PFSK-1 (cell line): ENCODE measurements at regions not wholly inside any gene's neighbourhood (a gene's known extent, or its start where the extent isn't known, plus 50 kb on each side); places are given as distances from the start of the nearest gene placed in this dataset.

ENCODE experiments used
- FOXP2 ChIP-seq: optimal IDR thresholded peaks from 2 replicates; pipeline ENCODE3; 2011; ENCODE audit warnings: borderline replicate concordance, control low read depth, inconsistent platforms; ENCODE audit not compliant: insufficient read depth; ENCODE audit errors: extremely low read length, extremely low read depth
- POLR2AphosphoS5 ChIP-seq: IDR thresholded peaks from 2 replicates; pipeline ENCODE4 v1.6.1; 2012; ENCODE audit warnings: low read depth, mild to moderate bottlenecking, control low read depth, low read length, moderate library complexity
- SIN3A ChIP-seq: IDR thresholded peaks from 2 replicates; pipeline ENCODE4 v1.6.1; 2012; ENCODE audit warnings: mild to moderate bottlenecking, low read length, moderate library complexity, borderline replicate concordance; ENCODE audit not compliant: insufficient read depth
- TAF1 ChIP-seq: IDR thresholded peaks from 2 replicates; pipeline ENCODE4 v1.6.1; 2012; ENCODE audit warnings: low read length, control low read depth, borderline replicate concordance; ENCODE audit not compliant: insufficient read depth
- TF ChIP-seq, protein P1 (sequence below), 2 experiments: IDR thresholded peaks; 2 replicates each; pipeline versions ENCODE4 v1.6.1 to v1.8.0; 2011 to 2012; ENCODE audit warnings: low read depth in 2 of 2, low read length in 2 of 2, control low read depth in 1 of 2, inconsistent platforms in 1 of 2, mild to moderate bottlenecking in 1 of 2, moderate library complexity in 1 of 2; ENCODE audit not compliant: insufficient read depth in 1 of 2

DNA sequence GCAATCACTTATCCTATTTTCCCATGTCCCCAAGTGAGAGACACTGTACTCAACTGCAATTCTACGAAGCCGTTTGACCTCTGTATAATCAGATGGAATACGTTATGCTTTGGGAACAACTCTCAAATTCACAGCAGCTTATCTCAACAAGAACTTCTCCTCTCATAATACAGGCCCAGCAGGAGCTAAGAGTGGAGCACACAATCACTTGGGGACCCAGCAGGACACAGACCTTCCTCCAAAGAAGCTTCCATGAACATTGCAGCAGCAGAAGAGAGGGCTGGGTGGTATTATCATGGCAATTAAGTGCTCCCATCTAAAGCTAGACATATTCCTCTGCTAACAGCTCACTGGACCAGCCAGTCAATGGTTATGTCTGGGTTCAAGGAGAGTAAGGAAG lies 428.3 kb upstream of the MIR17HG start:
- TF ChIP-seq, protein P1, sequence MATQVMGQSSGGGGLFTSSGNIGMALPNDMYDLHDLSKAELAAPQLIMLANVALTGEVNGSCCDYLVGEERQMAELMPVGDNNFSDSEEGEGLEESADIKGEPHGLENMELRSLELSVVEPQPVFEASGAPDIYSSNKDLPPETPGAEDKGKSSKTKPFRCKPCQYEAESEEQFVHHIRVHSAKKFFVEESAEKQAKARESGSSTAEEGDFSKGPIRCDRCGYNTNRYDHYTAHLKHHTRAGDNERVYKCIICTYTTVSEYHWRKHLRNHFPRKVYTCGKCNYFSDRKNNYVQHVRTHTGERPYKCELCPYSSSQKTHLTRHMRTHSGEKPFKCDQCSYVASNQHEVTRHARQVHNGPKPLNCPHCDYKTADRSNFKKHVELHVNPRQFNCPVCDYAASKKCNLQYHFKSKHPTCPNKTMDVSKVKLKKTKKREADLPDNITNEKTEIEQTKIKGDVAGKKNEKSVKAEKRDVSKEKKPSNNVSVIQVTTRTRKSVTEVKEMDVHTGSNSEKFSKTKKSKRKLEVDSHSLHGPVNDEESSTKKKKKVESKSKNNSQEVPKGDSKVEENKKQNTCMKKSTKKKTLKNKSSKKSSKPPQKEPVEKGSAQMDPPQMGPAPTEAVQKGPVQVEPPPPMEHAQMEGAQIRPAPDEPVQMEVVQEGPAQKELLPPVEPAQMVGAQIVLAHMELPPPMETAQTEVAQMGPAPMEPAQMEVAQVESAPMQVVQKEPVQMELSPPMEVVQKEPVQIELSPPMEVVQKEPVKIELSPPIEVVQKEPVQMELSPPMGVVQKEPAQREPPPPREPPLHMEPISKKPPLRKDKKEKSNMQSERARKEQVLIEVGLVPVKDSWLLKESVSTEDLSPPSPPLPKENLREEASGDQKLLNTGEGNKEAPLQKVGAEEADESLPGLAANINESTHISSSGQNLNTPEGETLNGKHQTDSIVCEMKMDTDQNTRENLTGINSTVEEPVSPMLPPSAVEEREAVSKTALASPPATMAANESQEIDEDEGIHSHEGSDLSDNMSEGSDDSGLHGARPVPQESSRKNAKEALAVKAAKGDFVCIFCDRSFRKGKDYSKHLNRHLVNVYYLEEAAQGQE (IDR thresholded peaks at IDR 0.05; ENCODE audit: insufficient read depth in 1 of 2, low read depth in 2 of 2, low read length in 2 of 2) = no peak
- TF ChIP-seq POLR2AphosphoS5 = no peak
- no peak for TF ChIP-seq TAF1

DNA sequence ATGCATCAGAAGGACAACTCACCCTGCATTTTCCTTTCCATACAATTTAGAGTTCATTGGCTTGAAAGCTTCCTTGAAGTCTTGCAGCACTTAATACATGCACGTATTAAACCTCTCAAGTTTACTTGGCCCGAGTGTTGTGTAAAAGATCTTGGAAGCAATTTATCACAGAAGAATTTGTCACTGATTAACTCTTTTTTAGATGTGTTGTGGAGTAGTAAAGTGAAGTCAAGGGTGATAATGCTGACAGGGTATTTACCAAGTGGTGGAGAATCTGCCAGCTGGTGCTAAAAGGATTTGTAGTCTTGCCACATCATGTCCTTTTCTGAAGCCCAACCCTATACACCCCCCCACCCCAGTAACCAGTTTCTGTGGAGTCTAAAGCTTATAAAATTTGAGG lies 421.0 kb upstream of the MIR17HG start:
- TF ChIP-seq TAF1 = no peak
- TF ChIP-seq, protein P1 (IDR thresholded peaks at IDR 0.05; ENCODE audit: insufficient read depth in 1 of 2, low read depth in 2 of 2, low read length in 2 of 2) = no peak
- TF ChIP-seq POLR2AphosphoS5 = no peak
- no peak for TF ChIP-seq SIN3A
- TF ChIP-seq FOXP2 = no peak

DNA sequence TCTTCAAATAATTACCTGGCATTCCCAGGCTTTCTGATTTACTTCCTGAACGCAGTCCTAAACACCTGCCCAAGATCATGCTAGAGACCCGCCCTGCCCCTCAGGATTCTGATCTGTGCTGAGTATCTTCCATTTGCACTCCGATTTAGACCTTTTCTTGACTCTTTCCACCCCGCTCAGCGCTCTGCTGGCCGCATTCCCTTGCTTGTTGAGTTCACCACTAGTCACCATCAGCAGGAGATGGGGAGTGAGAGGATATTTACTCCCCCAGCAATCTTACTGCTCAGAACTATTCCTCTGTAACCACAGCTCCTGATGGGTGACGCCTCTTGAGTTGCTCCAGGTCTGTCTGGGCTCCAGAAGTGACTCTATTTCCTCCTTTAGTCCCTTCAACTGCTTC lies 419.4 kb upstream of the MIR17HG start:
- TF ChIP-seq, protein P1 (IDR thresholded peaks at IDR 0.05; ENCODE audit: insufficient read depth in 1 of 2, low read depth in 2 of 2, low read length in 2 of 2) = no peak
- no peak for TF ChIP-seq POLR2AphosphoS5
- TF ChIP-seq FOXP2 = no peak
- TF ChIP-seq SIN3A = no peak
- TF ChIP-seq TAF1 = no peak

DNA sequence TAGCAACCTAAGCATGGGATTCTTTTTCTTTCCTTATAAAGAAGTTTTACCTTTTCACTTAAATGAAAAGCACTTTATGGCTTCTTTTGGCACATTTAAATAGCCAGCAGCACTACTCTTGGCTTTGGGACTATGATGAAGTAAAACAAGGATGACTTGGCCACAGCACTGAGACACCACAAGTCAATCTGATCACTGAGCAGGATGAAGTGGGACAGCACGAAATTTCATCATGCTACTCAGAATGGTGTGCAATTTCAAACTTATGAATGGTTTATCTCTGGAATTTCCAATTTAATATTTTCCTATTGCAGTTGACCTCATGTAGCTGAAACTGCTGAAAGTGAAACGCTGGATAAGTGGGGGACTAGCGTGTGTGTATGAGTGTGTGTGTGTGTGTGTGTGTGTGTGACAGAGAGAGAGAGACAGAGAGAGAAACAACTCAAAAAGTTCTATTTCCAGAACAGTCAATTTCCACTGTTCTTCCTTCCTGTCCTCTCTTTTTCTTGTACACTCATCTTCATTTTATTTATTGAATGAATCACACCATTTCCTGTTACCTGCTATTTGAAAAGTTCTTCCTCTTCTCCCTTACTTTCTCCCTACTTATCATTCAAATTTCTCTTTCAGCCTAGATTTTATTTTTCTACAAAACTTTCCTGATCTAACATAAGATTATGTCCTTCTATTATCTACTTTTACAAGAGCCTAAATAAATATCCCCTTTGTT lies 414.2 kb upstream of the MIR17HG start:
- TF ChIP-seq, protein P1 (IDR thresholded peaks at IDR 0.05; ENCODE audit: insufficient read depth in 1 of 2, low read depth in 2 of 2, low read length in 2 of 2) = no peak
- TF ChIP-seq POLR2AphosphoS5 (no peak), FOXP2 (no peak), TAF1 (no peak), SIN3A (no peak)

DNA sequence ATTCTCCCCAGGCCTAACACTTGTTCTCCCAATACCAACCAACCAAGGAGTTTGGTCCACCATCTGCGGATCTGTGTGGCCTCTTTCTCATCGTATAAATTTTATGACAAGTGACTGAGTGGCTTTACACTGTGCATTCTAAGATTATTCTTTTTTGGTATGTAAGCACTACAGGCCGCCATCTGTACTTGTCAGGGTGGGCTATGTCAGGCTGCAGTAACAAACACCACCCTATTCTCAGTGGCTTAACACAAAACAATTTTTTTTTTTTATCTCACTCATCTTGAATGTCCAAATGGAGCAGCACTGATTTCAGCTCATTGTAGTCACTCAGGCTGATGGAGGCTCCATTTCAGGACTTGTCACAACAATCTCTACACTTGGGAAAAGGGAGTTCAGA lies 412.7 kb upstream of the MIR17HG start:
- TF ChIP-seq SIN3A (no peak), TAF1 (no peak), POLR2AphosphoS5 (no peak), FOXP2 (no peak)
- TF ChIP-seq, protein P1 (IDR thresholded peaks at IDR 0.05; ENCODE audit: insufficient read depth in 1 of 2, low read depth in 2 of 2, low read length in 2 of 2) = no peak
